GM10248 (cell line): ENCODE measurements at regions not wholly inside any gene's neighbourhood (a gene's known extent, or its start where the extent isn't known, plus 50 kb on each side); places are given as distances from the start of the nearest gene placed in this dataset.

Experiments
- CTCF ChIA-PET: fragments of 300-600 bp; sonication (Branson Sonifier 250); formaldehyde crosslinking; extraction: SDS; loops from one replicate; lab custom pipeline; 2021; ENCODE audit warnings: antibody characterized with exemption; lab: Yijun Ruan, JAX
- POLR2A ChIA-PET: fragments of 350-650 bp; sonication (Branson Sonifier 250); formaldehyde crosslinking; extraction: SDS; loops from one replicate; lab custom pipeline; 2020; ENCODE audit warnings: antibody characterized with exemption; lab: Yijun Ruan, JAX
- DNase-seq: peaks from one replicate; pipeline ENCODE4 v3.0.0; 2012; ENCODE audit errors: extremely low spot score
- TF ChIP-seq, protein P1 (sequence below): IDR thresholded peaks from 2 replicates; pipeline ENCODE4 v1.5.1; 2012; ENCODE audit warnings: mild to moderate bottlenecking, low read depth; ENCODE audit errors: extremely low read depth, missing control alignments, control extremely low read depth

DNA sequence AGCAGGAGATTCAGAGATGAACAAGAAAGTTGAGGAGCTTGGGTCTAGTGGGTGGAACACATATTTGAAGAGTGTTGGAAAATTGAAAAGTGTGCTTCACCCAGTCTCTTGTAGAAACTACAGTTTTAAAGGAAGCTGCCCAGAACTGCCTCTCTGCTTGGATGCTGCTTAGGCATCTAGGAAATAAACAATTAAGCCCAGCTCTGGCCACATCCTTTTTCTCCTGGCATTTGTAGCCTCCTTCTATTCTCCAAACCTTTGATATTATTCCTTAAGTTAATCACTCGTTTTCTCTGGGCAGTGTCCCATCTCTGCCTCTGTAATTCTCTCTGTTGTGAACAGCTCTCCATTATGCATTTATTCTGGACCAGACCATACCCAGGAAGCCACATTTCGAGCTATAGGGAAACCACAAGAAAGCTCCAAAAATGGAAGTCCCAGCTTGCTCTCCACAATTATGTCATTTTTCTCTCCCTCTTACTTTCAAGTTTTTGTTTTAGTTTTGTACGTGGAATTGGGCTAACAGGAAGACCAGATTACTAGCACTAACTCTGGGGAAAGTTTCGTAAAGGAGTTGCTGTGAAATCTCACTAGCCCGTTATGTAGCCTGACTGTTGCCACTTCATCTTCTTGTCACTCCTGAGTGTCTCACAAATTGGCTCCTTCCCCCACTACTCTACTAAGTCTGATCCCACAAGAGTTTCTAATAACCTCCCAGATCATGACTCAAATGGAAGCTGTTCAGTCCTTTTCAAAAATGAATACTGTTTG lies 102.2 kb downstream of the NTMT2 start:
- TF ChIP-seq, protein P1, sequence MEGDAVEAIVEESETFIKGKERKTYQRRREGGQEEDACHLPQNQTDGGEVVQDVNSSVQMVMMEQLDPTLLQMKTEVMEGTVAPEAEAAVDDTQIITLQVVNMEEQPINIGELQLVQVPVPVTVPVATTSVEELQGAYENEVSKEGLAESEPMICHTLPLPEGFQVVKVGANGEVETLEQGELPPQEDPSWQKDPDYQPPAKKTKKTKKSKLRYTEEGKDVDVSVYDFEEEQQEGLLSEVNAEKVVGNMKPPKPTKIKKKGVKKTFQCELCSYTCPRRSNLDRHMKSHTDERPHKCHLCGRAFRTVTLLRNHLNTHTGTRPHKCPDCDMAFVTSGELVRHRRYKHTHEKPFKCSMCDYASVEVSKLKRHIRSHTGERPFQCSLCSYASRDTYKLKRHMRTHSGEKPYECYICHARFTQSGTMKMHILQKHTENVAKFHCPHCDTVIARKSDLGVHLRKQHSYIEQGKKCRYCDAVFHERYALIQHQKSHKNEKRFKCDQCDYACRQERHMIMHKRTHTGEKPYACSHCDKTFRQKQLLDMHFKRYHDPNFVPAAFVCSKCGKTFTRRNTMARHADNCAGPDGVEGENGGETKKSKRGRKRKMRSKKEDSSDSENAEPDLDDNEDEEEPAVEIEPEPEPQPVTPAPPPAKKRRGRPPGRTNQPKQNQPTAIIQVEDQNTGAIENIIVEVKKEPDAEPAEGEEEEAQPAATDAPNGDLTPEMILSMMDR = no peak
- DNase-seq = no peak
- POLR2A ChIA-PET = no interaction called here
- CTCF ChIA-PET = interaction anchor here (1.2 kb wide), 1 partner anchor 11 kb away, joined by 3 read pairs; no protein-coding TSS in a partner anchor

GRCh38 chr1:170250531-170251276 lies 104.9 kb downstream of the NTMT2 start:
- POLR2A ChIA-PET = no interaction called here
- no peak for DNase-seq
- TF ChIP-seq, protein P1 = no peak
- CTCF ChIA-PET = interaction anchor here (1.0 kb wide), 1 partner anchor 19 kb away, joined by 4 read pairs; no protein-coding TSS in a partner anchor

DNA sequence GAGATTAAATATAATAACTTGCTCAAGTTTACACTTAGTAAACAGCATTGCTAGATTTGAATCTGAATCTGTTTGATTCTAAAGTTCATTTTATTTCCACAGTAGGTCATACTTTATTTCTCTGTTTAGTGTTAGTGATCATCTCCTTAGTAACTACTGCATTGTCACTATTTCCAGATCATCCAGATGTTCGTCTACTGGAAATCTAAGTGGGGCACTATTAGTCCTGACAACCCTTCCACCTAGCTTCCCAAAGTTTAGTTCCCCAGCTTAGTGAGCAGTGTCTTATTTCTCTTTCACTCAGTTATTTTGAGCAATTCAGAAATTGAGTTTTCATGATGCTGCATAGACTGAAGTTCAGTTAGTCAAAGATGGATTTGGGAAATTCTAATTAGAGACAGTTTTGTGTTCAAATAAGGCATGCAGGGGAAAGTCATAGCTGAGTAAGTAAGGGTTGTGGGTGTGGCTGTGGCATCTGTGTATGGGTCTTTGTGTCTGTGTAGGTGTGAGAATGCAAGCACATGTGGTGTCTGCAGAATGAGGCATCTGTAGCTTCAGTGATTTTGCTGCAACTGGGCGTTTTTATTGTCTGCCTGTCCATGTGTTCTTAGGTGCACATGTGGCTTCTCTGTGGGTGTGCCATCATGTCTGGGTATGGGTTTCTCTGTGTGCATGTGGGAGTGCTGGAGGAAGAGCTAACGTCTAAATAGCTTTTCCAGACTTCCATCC lies 107.3 kb downstream of the NTMT2 start:
- TF ChIP-seq, protein P1 = no peak
- CTCF ChIA-PET = interaction anchor here (1.4 kb wide), 1 partner anchor 16 kb away, joined by 4 read pairs; no protein-coding TSS in a partner anchor
- DNase-seq = no peak
- POLR2A ChIA-PET = no interaction called here

DNA sequence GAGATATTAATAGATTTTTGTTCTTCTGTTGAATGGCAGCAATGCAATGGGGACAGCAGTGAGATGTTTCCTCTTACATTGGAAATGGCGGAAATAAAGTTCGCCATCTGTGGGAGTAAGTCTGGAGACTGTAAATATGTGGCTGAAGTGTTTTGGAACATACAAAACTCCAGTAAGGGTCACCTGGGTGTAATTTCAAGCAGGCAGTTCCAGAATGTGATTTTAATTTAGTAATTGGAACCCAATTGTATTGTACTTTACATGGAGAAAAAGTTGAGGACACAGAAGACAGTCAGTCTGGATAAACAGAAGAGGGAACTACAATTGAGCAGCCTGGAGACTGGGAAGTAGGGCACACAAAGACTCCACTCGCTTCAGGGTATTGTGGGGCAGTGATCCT lies 108.6 kb downstream of the NTMT2 start:
- TF ChIP-seq, protein P1 = no peak
- ChIA-PET POLR2A (no interaction called here), CTCF (no interaction called here)

DNA sequence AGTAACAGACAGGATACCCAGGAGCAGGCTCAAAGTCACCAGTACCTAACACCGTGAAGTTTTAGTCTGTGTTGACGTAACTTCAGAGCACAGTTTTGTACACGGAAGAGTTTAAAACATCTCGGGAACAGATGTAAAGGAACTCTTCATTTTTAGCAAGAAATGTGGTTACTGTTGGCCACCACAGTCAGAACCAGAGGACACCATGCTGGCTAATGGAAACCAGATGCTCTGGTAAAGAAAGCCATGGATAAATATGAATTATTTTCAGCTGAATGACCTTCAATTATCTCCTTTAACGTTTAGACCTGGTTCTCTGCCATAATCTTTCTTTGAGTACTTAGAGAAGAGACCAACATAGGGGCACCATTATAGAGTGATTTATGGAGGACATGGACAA lies 115.9 kb downstream of the NTMT2 start:
- TF ChIP-seq, protein P1 = no peak
- DNase-seq = no peak
- CTCF ChIA-PET = interaction anchor here (1.0 kb wide), 1 partner anchor 15 kb away, joined by 3 read pairs; no protein-coding TSS in a partner anchor
- POLR2A ChIA-PET = no interaction called here

More for the DNA sequence above, 108.6 kb downstream of the NTMT2 start:
- DNase-seq = no peak
